BJ (cell line): ENCODE measurements at regions not wholly inside any gene's neighbourhood (a gene's known extent, or its start where the extent isn't known, plus 50 kb on each side); places are given as distances from the start of the nearest gene placed in this dataset.

Experiments
- CTCF ChIA-PET: fragments of 350-600 bp; formaldehyde crosslinking; extraction: SDS; loops from one replicate; lab custom pipeline; 2021; ENCODE audit warnings: antibody characterized with exemption, inconsistent platforms; lab: Yijun Ruan, JAX
- POLR2A ChIA-PET: fragments of 300-600 bp; sonication (Branson Sonifier 250); formaldehyde crosslinking; extraction: SDS; loops from one replicate; lab custom pipeline; 2021; ENCODE audit warnings: antibody characterized with exemption; lab: Charles Lee
- DNase-seq: peaks from one replicate; pipeline ENCODE4 v3.0.0-alpha.2; 2011; ENCODE audit warnings: low read depth
- H3K27me3 ChIP-seq: 2 replicates; pipeline ENCODE4 v1.6.0; 2011; ENCODE audit warnings: low read length; ENCODE audit not compliant: control insufficient read depth, insufficient read depth
- H3K36me3 ChIP-seq: 2 replicates; pipeline ENCODE4 v1.5.1; 2011; ENCODE audit warnings: low read length; ENCODE audit not compliant: control insufficient read depth, insufficient read depth
- H3K4me3 ChIP-seq: 2 replicates; pipeline ENCODE4 v1.5.1; 2011; ENCODE audit warnings: low read depth, mild to moderate bottlenecking, control low read depth, low read length
- CTCF ChIP-seq: IDR thresholded peaks from 2 replicates; pipeline ENCODE4 v1.5.1; 2011; ENCODE audit warnings: low read depth, mild to moderate bottlenecking, control low read depth, inconsistent platforms, low read length, moderate library complexity; ENCODE audit not compliant: insufficient read depth

GRCh38 chr10:123514996-123515395, 151.2 kb upstream of the GPR26 start:
- DNase-seq: no peak
- Histone ChIP-seq H3K27me3 (no peaks in the 10 kb centered on the region), H3K36me3 (no peaks in the 10 kb centered on the region), H3K4me3 (no peak overlapping the region)
- TF ChIP-seq CTCF: no peak
- CTCF ChIA-PET: no interaction called here
- POLR2A ChIA-PET: no interaction called here

- POLR2A ChIA-PET: no interaction called here
- Histone ChIP-seq H3K27me3 (no peaks in the 10 kb centered on the region), H3K4me3 (no peak overlapping the region), H3K36me3 (no peaks in the 10 kb centered on the region)
- TF ChIP-seq CTCF: no peak
- CTCF ChIA-PET: no interaction called here
- no peak for DNase-seq
Observed at GRCh38 chr10:123515661-123516060, 150.5 kb upstream of the GPR26 start.

GRCh38 chr10:123516291-123516690, 149.9 kb upstream of the GPR26 start:
- no peak for DNase-seq
- TF ChIP-seq CTCF: no peak
- H3K4me3 ChIP-seq: no peak overlapping the region
- ChIA-PET POLR2A (no interaction called here), CTCF (no interaction called here)
- H3K36me3 ChIP-seq: no peaks in the 10 kb centered on the region
- no peaks in the 10 kb centered on the region for H3K27me3 ChIP-seq

- ChIA-PET POLR2A (no interaction called here), CTCF (no interaction called here)
- Histone ChIP-seq H3K36me3 (no peaks in the 10 kb centered on the region), H3K4me3 (no peak overlapping the region), H3K27me3 (no peaks in the 10 kb centered on the region)
- DNase-seq: no peak
- no peak for TF ChIP-seq CTCF
Observed at GRCh38 chr10:123517426-123517825, 148.7 kb upstream of the GPR26 start.

GRCh38 chr10:123517901-123518300, 148.3 kb upstream of the GPR26 start:
- no peaks in the 10 kb centered on the region for H3K27me3 ChIP-seq
- ChIA-PET POLR2A (no interaction called here), CTCF (no interaction called here)
- DNase-seq: no peak
- no peak overlapping the region for H3K4me3 ChIP-seq
- H3K36me3 ChIP-seq: no peaks in the 10 kb centered on the region
- no peak for TF ChIP-seq CTCF
